ENCODE measurements at regions not wholly inside any gene's neighbourhood (a gene's known extent, or its start where the extent isn't known, plus 50 kb on each side); places are given as distances from the start of the nearest gene placed in this dataset.

- DNase-seq (ENCODE audit: low spot score) = no peak
Observed at GRCh38 chr6:97815301-97815812, 532.3 kb upstream of the MMS22L start.

GRCh38 chr6:97816526-97816925, 533.5 kb upstream of the MMS22L start:
- no peak for DNase-seq (ENCODE audit: low spot score)

- DNase-seq (ENCODE audit: low spot score) = no peak
Observed at GRCh38 chr6:97819710-97820109, 536.7 kb upstream of the MMS22L start.

GRCh38 chr6:97820400-97820799, 537.4 kb upstream of the MMS22L start:
- no peak for DNase-seq (ENCODE audit: low spot score)

GRCh38 chr6:97822632-97823031, 539.6 kb upstream of the MMS22L start:
- DNase-seq (ENCODE audit: low spot score) = no peak

GRCh38 chr6:97841763-97842162, 558.7 kb upstream of the MMS22L start:
- DNase-seq (ENCODE audit: low spot score) = no peak

GRCh38 chr6:97842521-97842920, 559.5 kb upstream of the MMS22L start:
- DNase-seq (ENCODE audit: low spot score) = no peak

- no peak for DNase-seq (ENCODE audit: low spot score)
Observed at GRCh38 chr6:97849390-97849789, 566.4 kb upstream of the MMS22L start.

- no peak for DNase-seq (ENCODE audit: low spot score)
Observed at GRCh38 chr6:97850458-97851212, 567.6 kb upstream of the MMS22L start.

- no peak for DNase-seq (ENCODE audit: low spot score)
Observed at GRCh38 chr6:97863697-97864096, 580.7 kb upstream of the MMS22L start.

- DNase-seq (ENCODE audit: low spot score) = no peak
Observed at GRCh38 chr6:97864366-97864765, 581.4 kb upstream of the MMS22L start.

GRCh38 chr6:97864826-97865225, 581.8 kb upstream of the MMS22L start:
- no peak for DNase-seq (ENCODE audit: low spot score)

- no peak for DNase-seq (ENCODE audit: low spot score)
Observed at GRCh38 chr6:97865612-97866011, 582.6 kb upstream of the MMS22L start.

- DNase-seq (ENCODE audit: low spot score) = no peak
Observed at GRCh38 chr6:97866616-97867015, 583.6 kb upstream of the MMS22L start.

GRCh38 chr6:97867177-97867576, 584.2 kb upstream of the MMS22L start:
- no peak for DNase-seq (ENCODE audit: low spot score)

- no peak for DNase-seq (ENCODE audit: low spot score)
Observed at GRCh38 chr6:97870273-97870672, 587.3 kb upstream of the MMS22L start.

- DNase-seq (ENCODE audit: low spot score) = no peak
Observed at GRCh38 chr6:97876711-97877110, 593.7 kb upstream of the MMS22L start.

GRCh38 chr6:97882755-97883154, 599.7 kb upstream of the MMS22L start:
- DNase-seq (ENCODE audit: low spot score) = no peak

- DNase-seq (ENCODE audit: low spot score) = no peak
Observed at GRCh38 chr6:97885325-97885724, 602.3 kb upstream of the MMS22L start.

GRCh38 chr6:97885828-97886227, 602.8 kb upstream of the MMS22L start:
- DNase-seq (ENCODE audit: low spot score) = no peak

- DNase-seq (ENCODE audit: low spot score) = no peak
Observed at GRCh38 chr6:97901531-97901930, 618.5 kb upstream of the MMS22L start.

GRCh38 chr6:97909380-97909779, 626.4 kb upstream of the MMS22L start:
- DNase-seq (ENCODE audit: low spot score) = no peak

GRCh38 chr6:97913721-97914120, 630.7 kb upstream of the MMS22L start:
- no peak for DNase-seq (ENCODE audit: low spot score)

GRCh38 chr6:97914912-97915311, 631.9 kb upstream of the MMS22L start:
- no peak for DNase-seq (ENCODE audit: low spot score)
